ENCODE measurements at regions not wholly inside any gene's neighbourhood (a gene's known extent, or its start where the extent isn't known, plus 50 kb on each side); places are given as distances from the start of the nearest gene placed in this dataset.

DNA sequence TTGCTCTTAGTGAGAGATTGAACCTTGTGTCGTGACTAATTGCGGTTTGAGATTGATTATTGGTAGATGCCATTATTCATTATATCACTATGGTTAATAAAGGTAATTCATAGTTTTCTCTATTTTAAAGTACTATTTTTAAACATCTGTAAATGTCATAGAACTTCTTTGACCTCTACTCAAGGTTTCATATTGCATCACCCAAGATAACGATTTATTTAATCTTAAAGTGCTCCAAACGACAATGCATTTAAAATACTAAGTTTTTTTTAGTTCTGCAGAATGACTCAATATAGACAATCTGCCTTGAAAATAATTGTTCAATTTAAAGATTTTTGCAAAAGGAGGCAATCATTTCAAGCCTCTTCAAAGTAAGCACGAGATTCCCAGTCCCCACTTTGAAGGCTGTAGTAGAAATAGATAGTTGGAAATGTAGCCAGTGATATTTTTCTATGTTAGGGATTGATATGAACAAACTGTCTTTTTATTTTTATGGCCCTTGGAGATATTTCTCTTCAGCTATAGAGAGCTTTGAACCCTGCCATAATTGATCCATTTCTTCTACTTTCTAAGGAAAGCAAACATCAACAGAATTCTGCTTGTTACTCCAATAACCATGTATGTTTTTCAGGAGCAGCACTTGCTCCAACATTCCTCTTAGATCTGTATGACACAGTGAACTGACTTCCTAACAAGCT is 114.2 kb upstream of the PALMD start:
- no peak for TF ChIP-seq CTCF (IDR thresholded peaks at IDR 0.05)
- no peak for TF ChIP-seq POLR2A (IDR thresholded peaks at IDR 0.05)

Measured in thyroid gland (tissue), 4 donors.